HG02970 (cell line): ENCODE measurements at regions not wholly inside any gene's neighbourhood (a gene's known extent, or its start where the extent isn't known, plus 50 kb on each side); places are given as distances from the start of the nearest gene placed in this dataset.

Experiments
- ATAC-seq: cut with Tn5 transposase; IDR thresholded peaks from one replicate; pipeline ENCODE4 v1.9.1; 2021; ENCODE audit warnings: mild to moderate bottlenecking, moderate library complexity, moderate number of reproducible peaks; ENCODE audit not compliant: unreplicated experiment, low FRiP score

GRCh38 chr1:83113652-83114051 lies 885.3 kb downstream of the TTLL7 start:
- ATAC-seq = no peak

GRCh38 chr1:83112248-83112885 lies 886.6 kb downstream of the TTLL7 start:
- no peak for ATAC-seq

GRCh38 chr1:83110156-83110555 lies 888.8 kb downstream of the TTLL7 start:
- no peak for ATAC-seq

GRCh38 chr1:83109692-83110091 lies 889.2 kb downstream of the TTLL7 start:
- ATAC-seq = no peak

- no peak for ATAC-seq
Measured at GRCh38 chr1:83104558-83104957, 894.4 kb downstream of the TTLL7 start.

- ATAC-seq = no peak
Measured at GRCh38 chr1:83103341-83103740, 895.6 kb downstream of the TTLL7 start.

GRCh38 chr1:83102630-83103071 lies 896.3 kb downstream of the TTLL7 start:
- no peak for ATAC-seq

GRCh38 chr1:83101406-83101805 lies 897.5 kb downstream of the TTLL7 start:
- no peak for ATAC-seq

- no peak for ATAC-seq
Measured at GRCh38 chr1:83100133-83100532, 898.8 kb downstream of the TTLL7 start.

- ATAC-seq = no peak
Measured at GRCh38 chr1:83098791-83099190, 900.1 kb downstream of the TTLL7 start.

GRCh38 chr1:83098131-83098530 lies 900.8 kb downstream of the TTLL7 start:
- no peak for ATAC-seq

GRCh38 chr1:83097715-83098114 lies 901.2 kb downstream of the TTLL7 start:
- ATAC-seq = no peak

GRCh38 chr1:83095570-83095969 lies 903.4 kb downstream of the TTLL7 start:
- ATAC-seq = no peak

- ATAC-seq = no peak
Measured at GRCh38 chr1:83090195-83090594, 908.7 kb downstream of the TTLL7 start.

GRCh38 chr1:83087851-83088250 lies 911.1 kb downstream of the TTLL7 start:
- ATAC-seq = no peak

- no peak for ATAC-seq
Measured at GRCh38 chr1:83086986-83087512, 911.9 kb downstream of the TTLL7 start.

GRCh38 chr1:83086346-83086745 lies 912.6 kb downstream of the TTLL7 start:
- no peak for ATAC-seq

- ATAC-seq = no peak
Measured at GRCh38 chr1:83083589-83084224, 915.2 kb downstream of the TTLL7 start.

GRCh38 chr1:83077411-83077810 lies 921.5 kb downstream of the TTLL7 start:
- no peak for ATAC-seq

- no peak for ATAC-seq
Measured at GRCh38 chr1:83075107-83075506, 923.8 kb downstream of the TTLL7 start.

GRCh38 chr1:83067954-83068353 lies 931.0 kb downstream of the TTLL7 start:
- no peak for ATAC-seq
